Upper lobe of right lung (tissue), 1 donor: ENCODE measurements at regions not wholly inside any gene's neighbourhood (a gene's known extent, or its start where the extent isn't known, plus 50 kb on each side); places are given as distances from the start of the nearest gene placed in this dataset.

Experiments
- ATAC-seq: fragments of 200-7000 bp; cut with Tn5 transposase; one replicate; pipeline ENCODE4 v1.9.1; 2020; ENCODE audit warnings: mild to moderate bottlenecking, moderate library complexity
- DNase-seq: peaks from one replicate; pipeline ENCODE4 v3.0.0-alpha.2; 2020
- H3K27ac ChIP-seq: fragments of 200-600 bp; one replicate; pipeline ENCODE4 v1.8.0; 2022
- H3K27me3 ChIP-seq: fragments of 200-600 bp; one replicate; pipeline ENCODE4 v1.8.0; 2022; ENCODE audit warnings: mild to moderate bottlenecking
- H3K36me3 ChIP-seq: fragments of 200-600 bp; one replicate; pipeline ENCODE4 v1.8.0; 2022
- H3K4me1 ChIP-seq: fragments of 200-600 bp; one replicate; pipeline ENCODE4 v1.8.0; 2022
- H3K4me3 ChIP-seq: fragments of 200-600 bp; one replicate; pipeline ENCODE4 v1.8.0; 2022; ENCODE audit warnings: mild to moderate bottlenecking
- H3K9me3 ChIP-seq: fragments of 200-600 bp; one replicate; pipeline ENCODE4 v1.8.0; 2022
- intact Hi-C: fragments of 100-400 bp; cut with DNase I; formaldehyde crosslinking; loops from one replicate; pipeline ENCODE4 v1.11.0; 2022
- TF ChIP-seq, protein P1 (sequence below): fragments of 200-600 bp; IDR thresholded peaks from one replicate; pipeline ENCODE4 v1.8.0; 2022; ENCODE audit warnings: antibody characterized with exemption
- donor health status: DM: no; HTN: yes; CAD: no; lungs with severe emphysema.

GRCh38 chr2:42895791-42896135 lies 103.4 kb upstream of the HAAO start:
- ATAC-seq (no peak), DNase-seq (no peak)
- Histone ChIP-seq H3K36me3 (no peaks in the 10 kb centered on the region), H3K9me3 (no peaks in the 10 kb centered on the region), H3K4me1 (no peaks in the 10 kb centered on the region), H3K27me3 (no peaks in the 10 kb centered on the region), H3K27ac (no peak overlapping the region), H3K4me3 (no peak overlapping the region)
- TF ChIP-seq, protein P1, sequence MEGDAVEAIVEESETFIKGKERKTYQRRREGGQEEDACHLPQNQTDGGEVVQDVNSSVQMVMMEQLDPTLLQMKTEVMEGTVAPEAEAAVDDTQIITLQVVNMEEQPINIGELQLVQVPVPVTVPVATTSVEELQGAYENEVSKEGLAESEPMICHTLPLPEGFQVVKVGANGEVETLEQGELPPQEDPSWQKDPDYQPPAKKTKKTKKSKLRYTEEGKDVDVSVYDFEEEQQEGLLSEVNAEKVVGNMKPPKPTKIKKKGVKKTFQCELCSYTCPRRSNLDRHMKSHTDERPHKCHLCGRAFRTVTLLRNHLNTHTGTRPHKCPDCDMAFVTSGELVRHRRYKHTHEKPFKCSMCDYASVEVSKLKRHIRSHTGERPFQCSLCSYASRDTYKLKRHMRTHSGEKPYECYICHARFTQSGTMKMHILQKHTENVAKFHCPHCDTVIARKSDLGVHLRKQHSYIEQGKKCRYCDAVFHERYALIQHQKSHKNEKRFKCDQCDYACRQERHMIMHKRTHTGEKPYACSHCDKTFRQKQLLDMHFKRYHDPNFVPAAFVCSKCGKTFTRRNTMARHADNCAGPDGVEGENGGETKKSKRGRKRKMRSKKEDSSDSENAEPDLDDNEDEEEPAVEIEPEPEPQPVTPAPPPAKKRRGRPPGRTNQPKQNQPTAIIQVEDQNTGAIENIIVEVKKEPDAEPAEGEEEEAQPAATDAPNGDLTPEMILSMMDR = no peak
- intact Hi-C loops = no loop called here

DNA sequence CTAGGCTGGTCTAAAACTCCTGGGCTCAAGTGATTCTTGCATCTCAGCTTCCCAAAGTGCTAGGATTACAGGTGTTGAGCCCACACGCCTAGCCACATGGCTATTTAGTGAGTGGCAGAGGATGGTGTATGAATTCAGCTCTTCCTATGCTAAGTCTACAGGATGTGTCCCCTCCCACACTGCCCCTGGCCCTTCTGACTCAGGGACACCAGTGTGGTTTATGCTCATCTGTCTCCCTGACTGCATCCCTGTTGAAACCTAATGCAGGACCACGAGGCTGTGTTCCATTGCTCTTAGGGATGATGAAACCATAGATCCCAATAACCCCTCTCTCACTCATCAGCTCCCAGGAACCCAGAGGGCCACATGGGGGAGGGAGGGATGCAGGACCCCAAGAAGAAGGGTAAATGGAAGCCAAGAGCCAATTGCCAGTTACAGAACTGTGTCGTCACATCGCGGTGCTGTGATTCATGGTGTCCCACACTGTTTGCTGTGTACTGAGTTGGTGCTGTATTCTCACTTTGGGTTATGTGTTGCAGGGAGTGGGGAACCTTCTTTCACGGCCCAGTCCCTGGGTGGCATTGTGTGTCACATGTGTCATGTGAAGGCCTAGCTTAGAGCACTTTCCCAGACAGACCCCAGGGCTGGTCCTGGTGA lies 102.9 kb upstream of the HAAO start:
- intact Hi-C loops = no loop called here
- Histone ChIP-seq H3K4me3 (no peak overlapping the region), H3K27me3 (no peaks in the 10 kb centered on the region), H3K9me3 (no peaks in the 10 kb centered on the region), H3K27ac (no peak overlapping the region), H3K36me3 (no peaks in the 10 kb centered on the region), H3K4me1 (no peaks in the 10 kb centered on the region)
- no peak for DNase-seq
- TF ChIP-seq, protein P1 = no peak
- ATAC-seq = no peak

GRCh38 chr2:42893047-42893758 lies 100.8 kb upstream of the HAAO start:
- Histone ChIP-seq H3K4me1 (no peaks in the 10 kb centered on the region), H3K27ac (no peak overlapping the region), H3K27me3 (no peaks in the 10 kb centered on the region), H3K4me3 (no peak overlapping the region), H3K9me3 (no peaks in the 10 kb centered on the region), H3K36me3 (no peaks in the 10 kb centered on the region)
- ATAC-seq (no peak), DNase-seq (no peak)
- intact Hi-C loops = no loop called here
- TF ChIP-seq, protein P1 = no peak

DNA sequence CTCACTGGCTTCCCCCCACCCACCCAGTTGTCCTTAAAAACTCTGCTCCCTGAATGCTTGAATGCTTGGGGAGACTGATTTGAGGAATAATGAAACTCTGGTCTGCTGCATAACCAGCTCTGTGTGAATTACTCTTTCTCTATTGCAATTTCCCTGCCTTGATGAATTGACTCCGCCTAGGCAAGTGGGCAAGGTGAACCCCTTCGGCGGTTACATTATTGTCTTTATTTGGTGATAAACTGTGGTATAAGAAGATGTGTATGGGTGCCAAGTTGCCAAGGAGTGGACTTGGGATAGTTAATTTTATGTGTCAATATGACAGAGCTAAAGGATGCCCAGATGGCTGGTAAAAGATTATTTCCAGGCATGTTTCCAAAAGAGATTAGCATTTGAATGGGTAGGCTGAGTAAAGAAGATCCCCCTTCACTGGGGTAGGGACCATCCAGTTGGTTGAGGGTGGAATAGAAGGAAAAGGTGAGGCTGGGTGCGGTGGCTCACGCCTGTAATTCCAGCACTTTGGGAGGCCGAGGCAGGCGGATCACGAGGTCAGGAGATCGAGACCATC lies 98.5 kb upstream of the HAAO start:
- no peaks in the 10 kb centered on the region for H3K4me1 ChIP-seq
- no peak overlapping the region for H3K4me3 ChIP-seq
- DNase-seq (no peak), ATAC-seq (no peak)
- TF ChIP-seq, protein P1 = no peak
- intact Hi-C loops = no loop called here
- no peaks in the 10 kb centered on the region for H3K27me3 ChIP-seq
- H3K36me3 ChIP-seq = no peaks in the 10 kb centered on the region
- H3K27ac ChIP-seq = no peak overlapping the region
- no peaks in the 10 kb centered on the region for H3K9me3 ChIP-seq

- Histone ChIP-seq H3K36me3 (no peaks in the 10 kb centered on the region), H3K27me3 (no peaks in the 10 kb centered on the region), H3K4me3 (no peak overlapping the region), H3K4me1 (no peaks in the 10 kb centered on the region), H3K9me3 (no peaks in the 10 kb centered on the region), H3K27ac (no peak overlapping the region)
- intact Hi-C loops = no loop called here
- ATAC-seq (no peak), DNase-seq (no peak)
- TF ChIP-seq, protein P1 = no peak
Measured at GRCh38 chr2:42888321-42889245, 96.2 kb upstream of the HAAO start.
